ENCODE measurements at regions not wholly inside any gene's neighbourhood (a gene's known extent, or its start where the extent isn't known, plus 50 kb on each side); places are given as distances from the start of the nearest gene placed in this dataset.

DNA sequence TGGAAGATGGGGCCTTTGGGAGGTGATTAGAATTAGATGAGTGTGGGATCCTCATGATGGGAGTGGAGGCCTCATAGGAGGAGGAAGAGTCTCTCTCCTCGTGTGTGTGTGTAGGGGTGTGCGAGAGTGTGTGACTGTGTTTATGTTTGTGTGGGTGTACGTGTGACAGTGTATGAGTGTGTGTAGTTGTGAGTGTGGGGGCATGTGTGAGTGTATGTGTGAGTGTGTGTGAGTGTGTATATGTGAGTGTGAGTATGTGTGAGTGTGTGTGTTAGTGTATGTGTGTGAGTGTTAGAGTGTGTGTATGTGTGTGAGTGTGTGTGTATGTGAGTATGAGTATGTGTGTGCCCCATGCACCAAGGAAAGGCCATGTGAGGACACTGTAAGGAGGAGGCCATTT lies 68.2 kb upstream of the SMIM15 start:
- TF ChIP-seq, protein P1, sequence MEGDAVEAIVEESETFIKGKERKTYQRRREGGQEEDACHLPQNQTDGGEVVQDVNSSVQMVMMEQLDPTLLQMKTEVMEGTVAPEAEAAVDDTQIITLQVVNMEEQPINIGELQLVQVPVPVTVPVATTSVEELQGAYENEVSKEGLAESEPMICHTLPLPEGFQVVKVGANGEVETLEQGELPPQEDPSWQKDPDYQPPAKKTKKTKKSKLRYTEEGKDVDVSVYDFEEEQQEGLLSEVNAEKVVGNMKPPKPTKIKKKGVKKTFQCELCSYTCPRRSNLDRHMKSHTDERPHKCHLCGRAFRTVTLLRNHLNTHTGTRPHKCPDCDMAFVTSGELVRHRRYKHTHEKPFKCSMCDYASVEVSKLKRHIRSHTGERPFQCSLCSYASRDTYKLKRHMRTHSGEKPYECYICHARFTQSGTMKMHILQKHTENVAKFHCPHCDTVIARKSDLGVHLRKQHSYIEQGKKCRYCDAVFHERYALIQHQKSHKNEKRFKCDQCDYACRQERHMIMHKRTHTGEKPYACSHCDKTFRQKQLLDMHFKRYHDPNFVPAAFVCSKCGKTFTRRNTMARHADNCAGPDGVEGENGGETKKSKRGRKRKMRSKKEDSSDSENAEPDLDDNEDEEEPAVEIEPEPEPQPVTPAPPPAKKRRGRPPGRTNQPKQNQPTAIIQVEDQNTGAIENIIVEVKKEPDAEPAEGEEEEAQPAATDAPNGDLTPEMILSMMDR (IDR thresholded peaks at IDR 0.05): no peak
- TF ChIP-seq POLR2AphosphoS5 (IDR thresholded peaks at IDR 0.05; ENCODE audit: low read depth, low read length): no peak
